ENCODE measurements at regions not wholly inside any gene's neighbourhood (a gene's known extent, or its start where the extent isn't known, plus 50 kb on each side); places are given as distances from the start of the nearest gene placed in this dataset.

GRCh38 chr15:62748196-62748595, 294.4 kb upstream of the TPM1 start:
- Histone ChIP-seq H3K4me3 (ENCODE audit: control insufficient read depth in 2 of 3, extremely low read depth in 1 of 3, insufficient read depth in 2 of 3, low read depth in 1 of 3, low read length in 3 of 3) (no peak overlapping the region), H3K36me3 (ENCODE audit: control insufficient read depth in 2 of 2, extremely low read depth in 1 of 2, insufficient read depth in 2 of 2, low read length in 2 of 2) (no peaks in the 10 kb centered on the region)
- dilution Hi-C loops (cut with MboI; ENCODE audit: extremely low pct_ligation_motif_present, low sequenced_read_pairs), result no loop called here

GRCh38 chr15:62749036-62749815, 293.3 kb upstream of the TPM1 start:
- DNase-seq (ENCODE audit: low read depth, low spot score), result no peak
- H3K79me2 ChIP-seq (ENCODE audit: control insufficient read depth, insufficient read depth, low read length), result no peaks in the 10 kb centered on the region
- peaks cover 22% of the 10 kb centered on the region for H3K4me1 ChIP-seq (ENCODE audit: control insufficient read depth, extremely low read depth, insufficient read depth, low read length)
- H4K20me1 ChIP-seq (ENCODE audit: control insufficient read depth, extremely low read depth, insufficient read depth, low read length), result no peaks in the 10 kb centered on the region
- no peaks in the 10 kb centered on the region for H3K9me1 ChIP-seq (ENCODE audit: control insufficient read depth, extremely low read depth, insufficient read depth, low read length)
- H3K27ac ChIP-seq (ENCODE audit: control insufficient read depth, insufficient read depth, low read length), result no peak overlapping the region
- no peak for TF ChIP-seq EZH2 (IDR thresholded peaks at IDR 0.05; ENCODE audit: low read length)
- no peak for TF ChIP-seq CTCF (optimal IDR thresholded peaks at IDR 0.05 in 1 of 3, IDR thresholded peaks at IDR 0.05 in 1 of 3, conservative IDR thresholded peaks at IDR 0.05 in 1 of 3; ENCODE audit: extremely low read depth in 1 of 3, insufficient read depth in 2 of 3, low read length in 3 of 3)
- H3K9me3 ChIP-seq (ENCODE audit: control insufficient read depth, low read depth, low read length), result no peaks in the 10 kb centered on the region
- FAIRE-seq, result no peak
- dilution Hi-C loops (cut with MboI; ENCODE audit: extremely low pct_ligation_motif_present, low sequenced_read_pairs), result no loop called here
- no peaks in the 10 kb centered on the region for H3K36me3 ChIP-seq (ENCODE audit: control insufficient read depth in 2 of 2, extremely low read depth in 1 of 2, insufficient read depth in 2 of 2, low read length in 2 of 2)
- H2AFZ ChIP-seq (ENCODE audit: control insufficient read depth, low read length), result no peak overlapping the region
- H3K4me3 ChIP-seq (ENCODE audit: control insufficient read depth in 2 of 3, extremely low read depth in 1 of 3, insufficient read depth in 2 of 3, low read depth in 1 of 3, low read length in 3 of 3), result no peak overlapping the region
- no peak overlapping the region for H3K4me2 ChIP-seq (ENCODE audit: control insufficient read depth, extremely low read depth, insufficient read depth, low read depth, low read length)
- no peak overlapping the region for H3K9ac ChIP-seq (ENCODE audit: control insufficient read depth, extremely low read depth, insufficient read depth, low read length)
- H3K27me3 ChIP-seq (ENCODE audit: control insufficient read depth, extremely low read depth, insufficient read depth, low read length), result no peaks in the 10 kb centered on the region

More at GRCh38 chr15:62748196-62748595, 294.4 kb upstream of the TPM1 start:
- TF ChIP-seq EZH2 (IDR thresholded peaks at IDR 0.05; ENCODE audit: low read length) (no peak), CTCF (optimal IDR thresholded peaks at IDR 0.05 in 1 of 3, IDR thresholded peaks at IDR 0.05 in 1 of 3, conservative IDR thresholded peaks at IDR 0.05 in 1 of 3; ENCODE audit: extremely low read depth in 1 of 3, insufficient read depth in 2 of 3, low read length in 3 of 3) (no peak)
- Histone ChIP-seq H3K9me3 (ENCODE audit: control insufficient read depth, low read depth, low read length) (no peaks in the 10 kb centered on the region), H3K4me2 (ENCODE audit: control insufficient read depth, extremely low read depth, insufficient read depth, low read depth, low read length) (no peak overlapping the region), H3K27ac (ENCODE audit: control insufficient read depth, insufficient read depth, low read length) (no peak overlapping the region), H3K79me2 (ENCODE audit: control insufficient read depth, insufficient read depth, low read length) (no peaks in the 10 kb centered on the region), H4K20me1 (ENCODE audit: control insufficient read depth, extremely low read depth, insufficient read depth, low read length) (no peaks in the 10 kb centered on the region), H3K4me1 (ENCODE audit: control insufficient read depth, extremely low read depth, insufficient read depth, low read length) (peaks cover 13% of the 10 kb centered on the region), H3K27me3 (ENCODE audit: control insufficient read depth, extremely low read depth, insufficient read depth, low read length) (no peaks in the 10 kb centered on the region), H2AFZ (ENCODE audit: control insufficient read depth, low read length) (no peak overlapping the region), H3K9me1 (ENCODE audit: control insufficient read depth, extremely low read depth, insufficient read depth, low read length) (no peaks in the 10 kb centered on the region), H3K9ac (ENCODE audit: control insufficient read depth, extremely low read depth, insufficient read depth, low read length) (no peak overlapping the region)
- FAIRE-seq (no peak), DNase-seq (ENCODE audit: low read depth, low spot score) (no peak)

All from keratinocyte (primary cell).